AG04450 (cell line): ENCODE measurements at regions not wholly inside any gene's neighbourhood (a gene's known extent, or its start where the extent isn't known, plus 50 kb on each side); places are given as distances from the start of the nearest gene placed in this dataset.

ENCODE experiments used
- CTCF ChIA-PET: fragments of 300-600, 350-600 bp; formaldehyde crosslinking; extraction: SDS; loops from one replicate; lab custom pipeline; 2022; ENCODE audit warnings: antibody characterized with exemption, inconsistent platforms; lab: Charles Lee
- POLR2A ChIA-PET: fragments of 350-600 bp; formaldehyde crosslinking; extraction: SDS; loops from one replicate; lab custom pipeline; 2021; ENCODE audit warnings: antibody characterized with exemption, inconsistent platforms; lab: Yijun Ruan, JAX
- DNase-seq: peaks from one replicate; pipeline ENCODE4 v3.0.0-alpha.2; 2011; ENCODE audit warnings: low read depth, low spot score
- H3K27ac ChIP-seq: one replicate; pipeline ENCODE4 v1.5.1; 2012; ENCODE audit warnings: low read depth, low read length, control low read depth
- H3K27me3 ChIP-seq: one replicate; pipeline ENCODE4 v1.6.0; 2012; ENCODE audit warnings: low read length; ENCODE audit not compliant: control insufficient read depth, insufficient read depth
- H3K4me3 ChIP-seq: 2 replicates; pipeline ENCODE4 v1.5.1; 2011; ENCODE audit warnings: mild to moderate bottlenecking, low read depth, low read length, control low read depth
- H3K9me3 ChIP-seq: 2 replicates; pipeline ENCODE4 v1.5.1; 2012; ENCODE audit warnings: low read length; ENCODE audit not compliant: control insufficient read depth, insufficient read depth
- CTCF ChIP-seq: IDR thresholded peaks from 2 replicates; pipeline ENCODE4 v1.5.1; 2011; ENCODE audit warnings: low read depth, low read length, control low read depth, inconsistent platforms

- ChIA-PET CTCF (no interaction called here), POLR2A (no interaction called here)
- Histone ChIP-seq H3K9me3 (no peaks in the 10 kb centered on the region), H3K27ac (no peak overlapping the region), H3K27me3 (no peaks in the 10 kb centered on the region), H3K4me3 (no peak overlapping the region)
- no peak for TF ChIP-seq CTCF
- DNase-seq, result no peak
Observed at GRCh38 chr2:181772777-181773176, 92.5 kb upstream of the NEUROD1 start.

- no peak for DNase-seq
- no peaks in the 10 kb centered on the region for H3K9me3 ChIP-seq
- no peak for TF ChIP-seq CTCF
- ChIA-PET POLR2A (no interaction called here), CTCF (no interaction called here)
- H3K27ac ChIP-seq, result no peak overlapping the region
- no peak overlapping the region for H3K4me3 ChIP-seq
- H3K27me3 ChIP-seq, result no peaks in the 10 kb centered on the region
Observed at GRCh38 chr2:181774685-181775084, 94.4 kb upstream of the NEUROD1 start.

GRCh38 chr2:181776336-181776735 lies 96.0 kb upstream of the NEUROD1 start:
- CTCF ChIA-PET, result no interaction called here
- no peak for TF ChIP-seq CTCF
- Histone ChIP-seq H3K27ac (no peak overlapping the region), H3K4me3 (no peak overlapping the region), H3K9me3 (no peaks in the 10 kb centered on the region), H3K27me3 (no peaks in the 10 kb centered on the region)
- POLR2A ChIA-PET, result no interaction called here
- DNase-seq, result no peak

GRCh38 chr2:181777734-181778133 lies 97.4 kb upstream of the NEUROD1 start:
- no peak overlapping the region for H3K4me3 ChIP-seq
- no peaks in the 10 kb centered on the region for H3K9me3 ChIP-seq
- ChIA-PET CTCF (interaction anchor here (0.6 kb wide), 1 partner anchor 35 kb away, joined by 3 read pairs; no protein-coding TSS in a partner anchor), POLR2A (no interaction called here)
- TF ChIP-seq CTCF, result no peak
- DNase-seq, result no peak
- no peak overlapping the region for H3K27ac ChIP-seq
- H3K27me3 ChIP-seq, result no peaks in the 10 kb centered on the region

- POLR2A ChIA-PET, result no interaction called here
- CTCF ChIA-PET, result no interaction called here
- no peak for DNase-seq
Observed at GRCh38 chr2:181778621-181779201, 98.4 kb upstream of the NEUROD1 start.

More at GRCh38 chr2:181778621-181779201, 98.4 kb upstream of the NEUROD1 start:
- TF ChIP-seq CTCF, result no peak
- H3K27ac ChIP-seq, result no peak overlapping the region
- no peaks in the 10 kb centered on the region for H3K9me3 ChIP-seq
- no peak overlapping the region for H3K4me3 ChIP-seq
- no peaks in the 10 kb centered on the region for H3K27me3 ChIP-seq
